ENCODE measurements at regions not wholly inside any gene's neighbourhood (a gene's known extent, or its start where the extent isn't known, plus 50 kb on each side); places are given as distances from the start of the nearest gene placed in this dataset.

DNA sequence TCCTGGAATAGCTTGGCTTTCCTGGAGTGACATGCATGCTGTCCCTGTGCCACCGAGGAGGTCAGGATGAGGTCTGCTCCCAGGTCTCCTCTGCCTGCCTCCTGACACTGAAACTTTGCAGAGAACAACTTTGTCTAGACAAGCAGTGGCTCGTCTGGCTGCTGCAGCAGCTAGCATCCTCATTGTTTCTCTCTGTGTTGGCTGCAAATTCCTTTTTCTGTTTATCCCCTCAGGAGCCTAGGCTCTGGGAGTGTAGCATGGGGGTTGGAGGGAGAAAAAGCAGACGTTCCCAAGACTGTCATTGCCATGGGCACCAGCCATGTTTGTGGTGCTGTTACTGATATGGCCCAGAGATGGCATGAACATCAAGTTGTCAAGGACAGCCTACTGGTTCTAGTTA, 208.7 kb upstream of the LRIG1 start:
- no peak overlapping the region for H2AFZ ChIP-seq (replicated peaks)
- DNase-seq (ENCODE audit: low spot score), result peak; percentile 9
- no peaks in the 10 kb centered on the region for H3K79me2 ChIP-seq (ENCODE audit: low read depth)
- H3K27me3 Mint-ChIP-seq (ENCODE audit: insufficient read depth, low read depth), result no peaks in the 10 kb centered on the region
- H3K4me3 Mint-ChIP-seq, result no peak overlapping the region
- peaks cover 3% of the 10 kb centered on the region for H3F3A ChIP-seq (ENCODE audit: low read depth)
- H4K20me1 ChIP-seq (ENCODE audit: low read depth), result no peaks in the 10 kb centered on the region
- H3K9me3 ChIP-seq (ENCODE audit: low read depth), result no peaks in the 10 kb centered on the region
- no peaks in the 10 kb centered on the region for H3K27me3 ChIP-seq
- no peak overlapping the region for H3K4me3 ChIP-seq
- no peak overlapping the region for H3K4me2 ChIP-seq
- no peak overlapping the region for H3K27ac ChIP-seq
- H3K9me3 Mint-ChIP-seq, result no peaks in the 10 kb centered on the region
- no peaks in the 10 kb centered on the region for H3K36me3 Mint-ChIP-seq
- H3K36me3 ChIP-seq, result no peaks in the 10 kb centered on the region
- TF ChIP-seq CTCF (IDR thresholded peaks at IDR 0.05) (no peak), EZH2 (IDR thresholded peaks at IDR 0.05) (no peak), EZH2phosphoT487 (IDR thresholded peaks at IDR 0.05) (no peak)
- no peaks in the 10 kb centered on the region for H3K4me1 ChIP-seq
- H3K27ac Mint-ChIP-seq, result no peak overlapping the region
- H3K4me1 Mint-ChIP-seq, result peaks cover 3% of the 10 kb centered on the region
- H3K9ac ChIP-seq, result no peak overlapping the region

- no peak for DNase-seq (ENCODE audit: low spot score)
- no peaks in the 10 kb centered on the region for H3K36me3 ChIP-seq
- Mint-ChIP-seq H3K4me1 (peaks cover 3% of the 10 kb centered on the region), H3K4me3 (no peak overlapping the region), H3K9me3 (peaks cover 2% of the 10 kb centered on the region), H3K27me3 (ENCODE audit: insufficient read depth, low read depth) (no peaks in the 10 kb centered on the region), H3K27ac (no peak overlapping the region), H3K36me3 (no peaks in the 10 kb centered on the region)
- H3F3A ChIP-seq (ENCODE audit: low read depth), result no peaks in the 10 kb centered on the region
- TF ChIP-seq CTCF (IDR thresholded peaks at IDR 0.05), result no peak
- TF ChIP-seq EZH2phosphoT487 (IDR thresholded peaks at IDR 0.05), result no peak
- TF ChIP-seq EZH2 (IDR thresholded peaks at IDR 0.05), result no peak
- H4K20me1 ChIP-seq (ENCODE audit: low read depth), result no peaks in the 10 kb centered on the region
- H3K27me3 ChIP-seq, result no peaks in the 10 kb centered on the region
- no peak overlapping the region for H3K4me2 ChIP-seq
- no peak overlapping the region for H3K27ac ChIP-seq
- H2AFZ ChIP-seq (replicated peaks), result no peak overlapping the region
- H3K4me3 ChIP-seq, result no peak overlapping the region
- H3K4me1 ChIP-seq, result no peaks in the 10 kb centered on the region
- H3K9me3 ChIP-seq (ENCODE audit: low read depth), result no peaks in the 10 kb centered on the region
- H3K9ac ChIP-seq, result no peak overlapping the region
- no peaks in the 10 kb centered on the region for H3K79me2 ChIP-seq (ENCODE audit: low read depth)
Measured at GRCh38 chr3:66712210-66712609, 211.4 kb upstream of the LRIG1 start.

- Histone ChIP-seq H3K36me3 (no peaks in the 10 kb centered on the region), H4K20me1 (ENCODE audit: low read depth) (no peaks in the 10 kb centered on the region), H3K4me3 (no peak overlapping the region), H3K4me1 (no peaks in the 10 kb centered on the region), H3K4me2 (no peak overlapping the region), H2AFZ (replicated peaks) (peak overlapping the region; percentile 52), H3K27me3 (no peaks in the 10 kb centered on the region), H3F3A (ENCODE audit: low read depth) (no peaks in the 10 kb centered on the region), H3K9me3 (ENCODE audit: low read depth) (no peaks in the 10 kb centered on the region), H3K27ac (no peak overlapping the region), H3K79me2 (ENCODE audit: low read depth) (no peaks in the 10 kb centered on the region), H3K9ac (no peak overlapping the region)
- H3K4me1 Mint-ChIP-seq, result peaks cover 3% of the 10 kb centered on the region
- no peaks in the 10 kb centered on the region for H3K36me3 Mint-ChIP-seq
- TF ChIP-seq EZH2phosphoT487 (IDR thresholded peaks at IDR 0.05) (no peak), EZH2 (IDR thresholded peaks at IDR 0.05) (no peak), CTCF (IDR thresholded peaks at IDR 0.05) (no peak)
- H3K9me3 Mint-ChIP-seq, result peaks cover 2% of the 10 kb centered on the region
- no peak overlapping the region for H3K4me3 Mint-ChIP-seq
- DNase-seq (ENCODE audit: low spot score), result no peak
- no peaks in the 10 kb centered on the region for H3K27me3 Mint-ChIP-seq (ENCODE audit: insufficient read depth, low read depth)
- no peak overlapping the region for H3K27ac Mint-ChIP-seq
Measured at GRCh38 chr3:66713921-66714320, 213.1 kb upstream of the LRIG1 start.

Measured in neural progenitor cell (in vitro differentiated cells).